Stimulated activated CD8-positive, alpha-beta memory T cell treated with anti-CD3 and anti-CD28 coated beads, Interleukin-4, amount 100 ng/mL, for 1 hour (primary cell): ENCODE measurements at regions not wholly inside any gene's neighbourhood (a gene's known extent, or its start where the extent isn't known, plus 50 kb on each side); places are given as distances from the start of the nearest gene placed in this dataset.
"Not testable (repeated sequence)": the region's sequence is repeated elsewhere in the genome, so short reads cannot be mapped to it uniquely, and the experiment has no call there.

Experiments used
- DNase-seq, 2 donors: peaks; one replicate each; pipeline ENCODE4 v3.0.0-alpha.2; 2020; ENCODE audit warnings: low read depth in 2 of 2, low spot score in 1 of 2

- no peak for DNase-seq
Observed at GRCh38 chr14:34300882-34301734, 160.9 kb downstream of the SPTSSA start.

GRCh38 chr14:34300330-34300729 lies 161.7 kb downstream of the SPTSSA start:
- DNase-seq = no peak

- no peak for DNase-seq
Observed at GRCh38 chr14:34299360-34299759, 162.7 kb downstream of the SPTSSA start.

GRCh38 chr14:34297786-34298520 lies 164.1 kb downstream of the SPTSSA start:
- no peak for DNase-seq

- DNase-seq = no peak
Observed at GRCh38 chr14:34283590-34283989, 178.4 kb downstream of the SPTSSA start.

GRCh38 chr14:34277191-34277590 lies 184.8 kb downstream of the SPTSSA start:
- DNase-seq = no peak

GRCh38 chr14:34275530-34275929 lies 186.5 kb downstream of the SPTSSA start:
- no peak for DNase-seq

GRCh38 chr14:34275078-34275477 lies 187.0 kb downstream of the SPTSSA start:
- DNase-seq = no peak

- DNase-seq = not testable (repeated sequence)
Observed at GRCh38 chr14:34273716-34274115, 188.3 kb downstream of the SPTSSA start.

- no peak for DNase-seq
Observed at GRCh38 chr14:34270361-34270760, 191.7 kb downstream of the SPTSSA start.

- no peak for DNase-seq
Observed at GRCh38 chr14:34266344-34266743, 195.7 kb downstream of the SPTSSA start.

- no peak for DNase-seq
Observed at GRCh38 chr14:34262127-34262910, 199.7 kb downstream of the SPTSSA start.

- DNase-seq = no peak
Observed at GRCh38 chr14:34259996-34260395, 202.0 kb downstream of the SPTSSA start.

- DNase-seq = no peak
Observed at GRCh38 chr14:34258318-34258717, 203.7 kb downstream of the SPTSSA start.

- DNase-seq = no peak
Observed at GRCh38 chr14:34257505-34257904, 204.5 kb downstream of the SPTSSA start.

GRCh38 chr14:34256223-34256622 lies 205.8 kb downstream of the SPTSSA start:
- no peak for DNase-seq

GRCh38 chr14:34254571-34254970 lies 207.5 kb downstream of the SPTSSA start:
- no peak for DNase-seq

GRCh38 chr14:34254031-34254430 lies 208.0 kb downstream of the SPTSSA start:
- no peak for DNase-seq

- DNase-seq = no peak
Observed at GRCh38 chr14:34252227-34252626, 209.8 kb downstream of the SPTSSA start.

GRCh38 chr14:34251662-34252061 lies 210.4 kb downstream of the SPTSSA start:
- DNase-seq = no peak

GRCh38 chr14:34250959-34251358 lies 211.1 kb downstream of the SPTSSA start:
- no peak for DNase-seq

GRCh38 chr14:34247605-34248004 lies 214.4 kb downstream of the SPTSSA start:
- no peak for DNase-seq
